Stimulated activated CD4-positive, alpha-beta T cell treated with anti-CD3 and anti-CD28 coated beads, TNF-alpha, amount 100 ng/mL, for 4 hours (primary cell): ENCODE measurements at regions not wholly inside any gene's neighbourhood (a gene's known extent, or its start where the extent isn't known, plus 50 kb on each side); places are given as distances from the start of the nearest gene placed in this dataset.
"Not testable (repeated sequence)": the region's sequence is repeated elsewhere in the genome, so short reads cannot be mapped to it uniquely, and the experiment has no call there.

Experiments
- DNase-seq, 3 experiments: peaks; one replicate each; pipeline ENCODE4 v3.0.0-alpha.2; 2020; ENCODE audit warnings: low read depth in 3 of 3

GRCh38 chr2:212913640-212914306 is 237.6 kb downstream of the IKZF2 start:
- no peak for DNase-seq

GRCh38 chr2:212912445-212913103 is 238.8 kb downstream of the IKZF2 start:
- no peak for DNase-seq

GRCh38 chr2:212911011-212911410 is 240.4 kb downstream of the IKZF2 start:
- DNase-seq: no peak

- DNase-seq: no peak
Measured at GRCh38 chr2:212908682-212909435, 242.6 kb downstream of the IKZF2 start.

- DNase-seq: no peak
Measured at GRCh38 chr2:212908031-212908430, 243.4 kb downstream of the IKZF2 start.

GRCh38 chr2:212906620-212907019 is 244.8 kb downstream of the IKZF2 start:
- DNase-seq: no peak

- DNase-seq: no peak
Measured at GRCh38 chr2:212905640-212906201, 245.7 kb downstream of the IKZF2 start.

GRCh38 chr2:212904646-212905045 is 246.8 kb downstream of the IKZF2 start:
- DNase-seq: no peak

- DNase-seq: no peak
Measured at GRCh38 chr2:212903413-212903812, 248.0 kb downstream of the IKZF2 start.

GRCh38 chr2:212902421-212902820 is 249.0 kb downstream of the IKZF2 start:
- no peak for DNase-seq

- no peak for DNase-seq
Measured at GRCh38 chr2:212901604-212902275, 249.7 kb downstream of the IKZF2 start.

GRCh38 chr2:212900715-212901114 is 250.7 kb downstream of the IKZF2 start:
- DNase-seq: no peak

GRCh38 chr2:212898011-212898410 is 253.4 kb downstream of the IKZF2 start:
- no peak for DNase-seq

- DNase-seq: no peak
Measured at GRCh38 chr2:212897296-212897695, 254.1 kb downstream of the IKZF2 start.

GRCh38 chr2:212894026-212894425 is 257.4 kb downstream of the IKZF2 start:
- no peak for DNase-seq

- DNase-seq: no peak
Measured at GRCh38 chr2:212893216-212893615, 258.2 kb downstream of the IKZF2 start.

GRCh38 chr2:212892193-212892592 is 259.2 kb downstream of the IKZF2 start:
- no peak for DNase-seq

GRCh38 chr2:212891580-212891979 is 259.8 kb downstream of the IKZF2 start:
- no peak for DNase-seq

GRCh38 chr2:212882626-212883025 is 268.8 kb downstream of the IKZF2 start:
- DNase-seq: no peak

- DNase-seq: not testable (repeated sequence)
Measured at GRCh38 chr2:212876556-212876955, 274.9 kb downstream of the IKZF2 start.

GRCh38 chr2:212875950-212876349 is 275.5 kb downstream of the IKZF2 start:
- DNase-seq: not testable (repeated sequence)

- DNase-seq: no peak
Measured at GRCh38 chr2:212873256-212873655, 278.2 kb downstream of the IKZF2 start.
